H1 (cell line): ENCODE measurements at regions not wholly inside any gene's neighbourhood (a gene's known extent, or its start where the extent isn't known, plus 50 kb on each side); places are given as distances from the start of the nearest gene placed in this dataset.

Experiments
- CTCF ChIA-PET: fragments of 300-600 bp; sonication (Branson Sonifier 250); formaldehyde crosslinking; loops from one replicate; lab custom pipeline; 2021; ENCODE audit not compliant: partially characterized antibody; lab: Charles Lee
- POLR2A ChIA-PET: fragments of 300-600 bp; sonication (Branson Sonifier 250); formaldehyde crosslinking; loops from one replicate; lab custom pipeline; 2021; ENCODE audit warnings: inconsistent platforms; ENCODE audit not compliant: partially characterized antibody; lab: Charles Lee
- DNase-seq, 2 experiments: peaks; one replicate each; pipeline versions ENCODE4 v3.0.0 to v3.0.0-alpha.2; 2010 to 2022; ENCODE audit warnings: low spot score in 2 of 2, low read depth in 1 of 2, mixed read lengths in 1 of 2
- FAIRE-seq: peaks from 2 replicates; lab custom pipeline; 2011; peaks lifted over from hg19 to GRCh38; lab: Jason Lieb, UNC
- H2AFZ ChIP-seq: 2 replicates; pipeline ENCODE4 v1.8.1; 2012; ENCODE audit warnings: low read length, inconsistent platforms
- H2AK5ac ChIP-seq: 2 replicates; pipeline ENCODE4 v1.6.1; 2013; ENCODE audit warnings: low read depth, low read length
- H2BK120ac ChIP-seq: replicated peaks from 2 replicates; pipeline ENCODE3; 2013; ENCODE audit warnings: low read depth, low read length, inconsistent platforms
- H2BK12ac ChIP-seq: 2 replicates; pipeline ENCODE4 v1.6.1; 2013; ENCODE audit warnings: low read depth, low read length
- H2BK15ac ChIP-seq: 2 replicates; pipeline ENCODE4 v1.6.1; 2013; ENCODE audit warnings: low read length
- H2BK20ac ChIP-seq: 2 replicates; pipeline ENCODE4 v1.6.1; 2013; ENCODE audit warnings: low read length
- H2BK5ac ChIP-seq: 2 replicates; pipeline ENCODE4 v1.6.1; 2013; ENCODE audit warnings: low read depth, low read length
- H3K14ac ChIP-seq: 2 replicates; pipeline ENCODE4 v1.6.1; 2013; ENCODE audit warnings: inconsistent platforms; ENCODE audit not compliant: insufficient read length
- H3K18ac ChIP-seq: 2 replicates; pipeline ENCODE4 v1.6.1; 2013; ENCODE audit warnings: low read length; ENCODE audit errors: extremely low read depth
- H3K23ac ChIP-seq: 2 replicates; pipeline ENCODE4 v1.6.1; 2013; ENCODE audit warnings: inconsistent platforms; ENCODE audit not compliant: insufficient read length
- H3K23me2 ChIP-seq: 2 replicates; pipeline ENCODE4 v1.6.1; 2013; ENCODE audit warnings: low read depth, low read length
- H3K27ac ChIP-seq: 2 replicates; pipeline ENCODE4 v1.6.1; 2011; ENCODE audit warnings: low read depth, low read length, inconsistent platforms
- H3K27me3 ChIP-seq, 4 experiments: replicated peaks in 1 of 4; 1 replicate in 1 of 4; 2 replicates in 3 of 4; pipeline versions ENCODE4 v1.6.1 to v1.8.1; 2011 to 2013; ENCODE audit warnings: low read length in 3 of 4, mild to moderate bottlenecking in 3 of 4, inconsistent platforms in 2 of 4, mixed read lengths in 2 of 4, moderate library complexity in 1 of 4; ENCODE audit not compliant: control insufficient read depth in 3 of 4, insufficient read depth in 3 of 4; ENCODE audit errors: extremely low read depth in 1 of 4
- H3K36me3 ChIP-seq, 4 experiments: 2 replicates each; pipeline versions ENCODE4 v1.6.1 to v1.8.1; 2011 to 2013; ENCODE audit warnings: mild to moderate bottlenecking in 4 of 4, low read length in 3 of 4, moderate library complexity in 2 of 4, control low read depth in 1 of 4, inconsistent platforms in 1 of 4; ENCODE audit not compliant: insufficient read depth in 4 of 4, control insufficient read depth in 2 of 4
- H3K4ac ChIP-seq: replicated peaks from 2 replicates; pipeline ENCODE3; 2013; ENCODE audit warnings: low read length, low read depth, mixed read lengths, inconsistent platforms; ENCODE audit not compliant: insufficient read length
- H3K4me1 ChIP-seq, 4 experiments: replicated peaks in 1 of 4; 1 replicate in 1 of 4; 2 replicates in 3 of 4; pipeline versions ENCODE4 v1.6.1 to v1.8.1; 2011 to 2013; ENCODE audit warnings: low read length in 3 of 4, inconsistent platforms in 2 of 4, mixed read lengths in 1 of 4; ENCODE audit not compliant: insufficient read depth in 4 of 4, control insufficient read depth in 3 of 4
- H3K4me2 ChIP-seq, 2 experiments: 2 replicates each; pipeline versions ENCODE4 v1.6.1 to v1.8.1; 2011 to 2013; ENCODE audit warnings: low read depth in 2 of 2, low read length in 2 of 2, control low read depth in 1 of 2, inconsistent platforms in 1 of 2, mild to moderate bottlenecking in 1 of 2; ENCODE audit not compliant: insufficient read depth in 1 of 2
- H3K4me3 ChIP-seq, 4 experiments: fragments of 200-600, 300-600 bp in 1 of 4; sonication (generic), shearing (Covaris generic), sonication (Bioruptor Twin) in 1 of 4; 2 replicates each; pipeline versions ENCODE4 v1.5.1 to v1.8.1; 2011 to 2016; ENCODE audit warnings: low read length in 4 of 4, low read depth in 3 of 4, control low read depth in 2 of 4, inconsistent platforms in 2 of 4, mild to moderate bottlenecking in 2 of 4, mixed read lengths in 1 of 4, moderate library complexity in 1 of 4; ENCODE audit not compliant: insufficient read depth in 2 of 4; ENCODE audit errors: extremely low read depth in 1 of 4
- H3K56ac ChIP-seq: replicated peaks from 2 replicates; pipeline ENCODE3; 2013; ENCODE audit warnings: low read depth, mild to moderate bottlenecking, mixed read lengths, low read length, inconsistent platforms; ENCODE audit not compliant: insufficient read length
- H3K79me1 ChIP-seq: 2 replicates; pipeline ENCODE4 v1.6.1; 2013; ENCODE audit warnings: low read depth, low read length, control low read depth
- H3K79me2 ChIP-seq, 2 experiments: 2 replicates each; pipeline versions ENCODE4 v1.6.1 to v1.8.1; 2012 to 2013; ENCODE audit warnings: low read length in 2 of 2, mild to moderate bottlenecking in 2 of 2, inconsistent platforms in 1 of 2; ENCODE audit not compliant: insufficient read depth in 2 of 2, control insufficient read depth in 1 of 2
- H3K9ac ChIP-seq, 4 experiments: replicated peaks in 1 of 4; 1 replicate in 1 of 4; 2 replicates in 3 of 4; pipeline versions ENCODE4 v1.6.1 to v1.8.1; 2011 to 2013; ENCODE audit warnings: low read depth in 3 of 4, low read length in 3 of 4, control low read depth in 2 of 4, mild to moderate bottlenecking in 2 of 4, moderate library complexity in 2 of 4, inconsistent platforms in 1 of 4; ENCODE audit errors: extremely low read depth in 1 of 4
- H3K9me3 ChIP-seq, 2 experiments: 2 replicates each; pipeline versions ENCODE4 v1.6.1 to v1.8.1; 2012 to 2013; ENCODE audit warnings: mild to moderate bottlenecking in 2 of 2, moderate library complexity in 2 of 2, control low read depth in 1 of 2, inconsistent platforms in 1 of 2, low read depth in 1 of 2, low read length in 1 of 2, mixed read lengths in 1 of 2; ENCODE audit not compliant: insufficient read depth in 2 of 2
- H4K20me1 ChIP-seq, 2 experiments: replicated peaks in 1 of 2; 2 replicates each; pipeline versions ENCODE3 to v1.8.1; 2011 to 2013; ENCODE audit warnings: inconsistent platforms in 2 of 2, low read length in 2 of 2, mild to moderate bottlenecking in 1 of 2; ENCODE audit not compliant: insufficient read depth in 2 of 2, control insufficient read depth in 1 of 2
- H4K5ac ChIP-seq: 2 replicates; pipeline ENCODE4 v1.6.1; 2013; ENCODE audit warnings: low read length, low read depth, mixed read lengths, inconsistent platforms; ENCODE audit not compliant: insufficient read length
- H4K8ac ChIP-seq: 2 replicates; pipeline ENCODE4 v1.8.0; 2013; ENCODE audit warnings: mild to moderate bottlenecking, moderate library complexity, low read length, inconsistent platforms; ENCODE audit not compliant: insufficient read depth; ENCODE audit errors: extremely low read depth
- H4K91ac ChIP-seq: replicated peaks from 2 replicates; pipeline ENCODE3; 2013; ENCODE audit warnings: low read length, mixed read lengths, inconsistent platforms; ENCODE audit not compliant: insufficient read length
- ASH2L ChIP-seq: fragments of 200-600, 300-600 bp; sonication (generic); IDR thresholded peaks from one replicate; pipeline ENCODE4 v1.7.1; 2017; ENCODE audit warnings: low read length
- BCL11A ChIP-seq, 2 experiments: IDR thresholded peaks; one replicate each; pipeline ENCODE4 v1.6.1; 2011; ENCODE audit warnings: low read depth in 2 of 2, low read length in 2 of 2, mild to moderate bottlenecking in 2 of 2
- E2F6 ChIP-seq: IDR thresholded peaks from 2 replicates; pipeline ENCODE4 v1.6.1; 2012; ENCODE audit warnings: inconsistent platforms
- EZH2 ChIP-seq: fragments of 200-600 bp; sonication (generic); IDR thresholded peaks from 2 replicates; pipeline ENCODE4 v1.7.1; 2012; ENCODE audit warnings: low read depth, mild to moderate bottlenecking, moderate library complexity, low read length, inconsistent platforms; ENCODE audit not compliant: severe bottlenecking
- JUND ChIP-seq: IDR thresholded peaks from 2 replicates; pipeline ENCODE4 v1.6.1; 2011; ENCODE audit warnings: mild to moderate bottlenecking, improper control_type of control experiment, low read length
- NRF1 ChIP-seq: IDR thresholded peaks from 2 replicates; pipeline ENCODE4 v1.6.1; 2011; ENCODE audit warnings: mild to moderate bottlenecking, low read depth, low read length, improper control_type of control experiment
- POU5F1 ChIP-seq: IDR thresholded peaks from 2 replicates; pipeline ENCODE4 v1.6.1; 2011; ENCODE audit warnings: low read depth, mild to moderate bottlenecking, low read length, moderate library complexity
- RFX5 ChIP-seq: IDR thresholded peaks from 2 replicates; pipeline ENCODE4 v1.6.1; 2011; ENCODE audit warnings: low read depth, low read length, improper control_type of control experiment, borderline replicate concordance
- SP1 ChIP-seq: IDR thresholded peaks from 2 replicates; pipeline ENCODE4 v1.6.1; 2011; ENCODE audit warnings: low read depth, low read length
- SP4 ChIP-seq: IDR thresholded peaks from 2 replicates; pipeline ENCODE4 v1.6.1; 2012; ENCODE audit warnings: low read length, inconsistent platforms
- TBP ChIP-seq: IDR thresholded peaks from 2 replicates; pipeline ENCODE4 v1.6.1; 2011; ENCODE audit warnings: low read depth, low read length, improper control_type of control experiment
- TCF12 ChIP-seq: IDR thresholded peaks from 2 replicates; pipeline ENCODE4 v1.6.1; 2011; ENCODE audit warnings: low read depth, mild to moderate bottlenecking, low read length
- WGBS, 2 experiments: shearing (Covaris generic) in 1 of 2; methylation state at CpG; one replicate each; pipeline versions ENCODE4 v1.1.6 to v1.1.7; 2013 to 2015; ENCODE audit warnings: low lambda C conversion rate in 2 of 2, mixed read lengths in 2 of 2, inconsistent platforms in 1 of 2, low coverage in 1 of 2, missing lambda C conversion rate in 1 of 2; ENCODE audit not compliant: insufficient replicate concordance in 2 of 2, insufficient coverage in 1 of 2, insufficient read length in 1 of 2; ENCODE audit errors: extremely low coverage in 1 of 2, missing lambda C conversion rate in 1 of 2; 5-methylcytosine and 5-hydroxymethylcytosine counted together

- no peak overlapping the region for H2BK20ac ChIP-seq
- no peaks in the 10 kb centered on the region for H3K27me3 ChIP-seq
- FAIRE-seq: no peak
- no peak overlapping the region for H3K9ac ChIP-seq
- H3K36me3 ChIP-seq: no peaks in the 10 kb centered on the region
- H3K4me3 ChIP-seq: no peak overlapping the region
- ChIA-PET POLR2A (no interaction called here), CTCF (interaction anchor here (0.6 to 2.8 kb wide), 6 partner anchors 21 to 406 kb away, joined by 3 to 15 read pairs (median 4); no protein-coding TSS in a partner anchor)
- H2AK5ac ChIP-seq: no peak overlapping the region
- 98% methylated on average over 5 of the region's 9 CpGs; no CpG with 5 or more reads in 1 of the 2 experiments for WGBS, 2 experiments
- no peaks in the 10 kb centered on the region for H3K9me3 ChIP-seq
- no peak overlapping the region for H3K14ac ChIP-seq
- H3K23me2 ChIP-seq: no peaks in the 10 kb centered on the region
- no peak overlapping the region for H4K8ac ChIP-seq
- no peak overlapping the region for H3K27ac ChIP-seq
- H4K20me1 ChIP-seq: peaks cover 0 to 2% of the 10 kb centered on the region in 2 experiments
- no peaks in the 10 kb centered on the region for H3K79me1 ChIP-seq
- no peak overlapping the region for H3K23ac ChIP-seq
- H4K5ac ChIP-seq: no peak overlapping the region
- no peak overlapping the region for H2BK5ac ChIP-seq
- no peak overlapping the region for H2AFZ ChIP-seq
- no peak overlapping the region for H3K4ac ChIP-seq
- no peak overlapping the region for H3K4me2 ChIP-seq
- peaks cover 0 to 18% (median 1%) of the 10 kb centered on the region in 4 experiments; a peak in 3 of 7 replicates for H3K4me1 ChIP-seq
- no peak overlapping the region for H2BK120ac ChIP-seq
- H2BK15ac ChIP-seq: no peak overlapping the region
- DNase-seq: no peak
- H3K56ac ChIP-seq: no peak overlapping the region
- TF ChIP-seq JUND (no peak), RFX5 (no peak), BCL11A (IDR thresholded peaks at IDR 0.05; ENCODE audit: low read depth in 2 of 2, low read length in 2 of 2) (no peak), SP4 (no peak), TCF12 (no peak), ASH2L (no peak), EZH2 (no peak), POU5F1 (no peak), NRF1 (no peak), SP1 (no peak), E2F6 (no peak), TBP (no peak)
- no peaks in the 10 kb centered on the region for H3K79me2 ChIP-seq
- no peak overlapping the region for H3K18ac ChIP-seq
- no peak overlapping the region for H4K91ac ChIP-seq
- H2BK12ac ChIP-seq: no peak overlapping the region
Observed at GRCh38 chr22:49066619-49067018, 761.1 kb downstream of the BRD1 start.
